22Rv1 (cell line): ENCODE measurements at regions not wholly inside any gene's neighbourhood (a gene's known extent, or its start where the extent isn't known, plus 50 kb on each side); places are given as distances from the start of the nearest gene placed in this dataset.

Source experiments
- H3K27ac ChIP-seq: fragments of 450-650 bp; 2 replicates; pipeline ENCODE4 v1.5.1; 2017
- ZFX ChIP-seq: fragments of 450-650 bp; IDR thresholded peaks from 2 replicates; pipeline ENCODE4 v1.6.1; 2017; ENCODE audit warnings: antibody characterized with exemption, borderline replicate concordance
- TF ChIP-seq, protein P1 (sequence below): fragments of 450-650 bp; IDR thresholded peaks from 2 replicates; pipeline ENCODE4 v1.5.1; 2017; ENCODE audit warnings: mild to moderate bottlenecking

DNA sequence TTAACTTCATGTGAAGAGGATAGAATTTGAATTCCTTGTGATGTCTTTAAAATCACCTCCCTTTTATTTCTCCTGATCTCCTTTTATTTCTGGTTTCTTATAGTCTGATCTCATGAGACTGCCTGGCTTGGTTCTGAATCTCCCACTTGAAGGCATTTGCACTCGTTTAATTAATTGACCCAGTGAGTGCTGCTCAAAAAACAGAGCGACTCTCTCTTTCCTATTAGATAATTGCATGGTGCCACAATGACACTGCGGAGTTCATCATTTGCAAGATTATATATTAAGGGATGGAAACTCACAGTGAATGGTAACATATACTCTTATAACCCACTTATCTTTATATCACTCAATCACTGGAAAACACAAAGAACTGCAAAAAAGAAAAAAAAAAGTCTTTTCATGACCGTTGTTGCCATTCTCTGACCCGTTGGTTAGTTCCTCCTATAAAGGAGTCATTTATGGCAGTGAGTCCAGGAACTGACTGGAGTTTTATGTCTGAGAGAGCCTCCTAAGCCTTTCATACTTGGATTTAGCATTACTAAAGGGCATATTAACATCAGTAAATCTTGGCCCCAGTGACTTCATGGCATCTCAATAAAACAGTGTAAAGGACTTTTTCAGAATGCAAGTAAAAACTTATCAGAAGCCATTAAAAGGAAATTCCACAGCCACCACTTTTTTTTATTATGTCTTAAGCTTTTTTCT, 103.3 kb upstream of the EPHA4 start:
- no peak overlapping the region for H3K27ac ChIP-seq
- TF ChIP-seq, protein P1, sequence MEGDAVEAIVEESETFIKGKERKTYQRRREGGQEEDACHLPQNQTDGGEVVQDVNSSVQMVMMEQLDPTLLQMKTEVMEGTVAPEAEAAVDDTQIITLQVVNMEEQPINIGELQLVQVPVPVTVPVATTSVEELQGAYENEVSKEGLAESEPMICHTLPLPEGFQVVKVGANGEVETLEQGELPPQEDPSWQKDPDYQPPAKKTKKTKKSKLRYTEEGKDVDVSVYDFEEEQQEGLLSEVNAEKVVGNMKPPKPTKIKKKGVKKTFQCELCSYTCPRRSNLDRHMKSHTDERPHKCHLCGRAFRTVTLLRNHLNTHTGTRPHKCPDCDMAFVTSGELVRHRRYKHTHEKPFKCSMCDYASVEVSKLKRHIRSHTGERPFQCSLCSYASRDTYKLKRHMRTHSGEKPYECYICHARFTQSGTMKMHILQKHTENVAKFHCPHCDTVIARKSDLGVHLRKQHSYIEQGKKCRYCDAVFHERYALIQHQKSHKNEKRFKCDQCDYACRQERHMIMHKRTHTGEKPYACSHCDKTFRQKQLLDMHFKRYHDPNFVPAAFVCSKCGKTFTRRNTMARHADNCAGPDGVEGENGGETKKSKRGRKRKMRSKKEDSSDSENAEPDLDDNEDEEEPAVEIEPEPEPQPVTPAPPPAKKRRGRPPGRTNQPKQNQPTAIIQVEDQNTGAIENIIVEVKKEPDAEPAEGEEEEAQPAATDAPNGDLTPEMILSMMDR: no peak
- no peak for TF ChIP-seq ZFX

DNA sequence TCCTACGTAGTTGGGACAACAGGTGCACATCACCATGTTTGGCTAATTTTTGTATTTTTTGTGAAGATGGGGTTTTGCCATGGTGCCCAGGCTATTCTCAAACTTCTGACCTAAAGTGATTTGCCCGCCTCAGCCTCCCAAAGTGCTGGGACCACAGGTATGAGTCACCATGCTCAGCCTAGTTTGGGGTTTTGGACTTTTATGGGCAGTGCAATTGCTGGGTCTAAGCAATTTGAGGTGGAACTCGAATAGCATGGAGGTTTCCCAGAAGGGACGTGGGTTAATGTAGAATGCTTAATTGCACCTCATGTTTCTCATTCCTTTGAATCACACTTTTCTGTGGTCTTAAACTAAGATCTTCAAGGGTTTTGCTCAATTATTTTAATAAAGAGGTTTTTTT, 102.3 kb upstream of the EPHA4 start:
- TF ChIP-seq, protein P1: no peak
- TF ChIP-seq ZFX: no peak

DNA sequence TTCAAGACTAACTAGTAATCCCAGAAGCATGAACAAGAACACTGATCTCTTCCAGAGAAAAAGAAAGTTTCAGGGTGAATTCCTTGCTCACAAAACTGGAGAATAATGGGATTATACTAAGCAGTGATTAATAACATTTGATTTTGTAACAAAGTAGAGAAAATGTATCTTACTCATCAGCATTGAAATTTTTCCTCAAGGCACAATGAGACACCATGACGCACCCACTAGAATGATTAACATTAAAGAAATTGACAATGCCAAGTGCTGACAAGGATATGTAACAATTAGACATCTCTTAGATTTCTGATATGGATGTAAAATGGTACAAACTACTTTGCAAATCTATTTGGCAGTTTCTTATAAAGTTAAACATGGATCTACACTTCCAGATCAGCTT, 101.1 kb upstream of the EPHA4 start:
- H3K27ac ChIP-seq: no peak overlapping the region
- TF ChIP-seq ZFX: no peak
- TF ChIP-seq, protein P1: no peak

More for the DNA sequence above, 102.3 kb upstream of the EPHA4 start:
- no peak overlapping the region for H3K27ac ChIP-seq

DNA sequence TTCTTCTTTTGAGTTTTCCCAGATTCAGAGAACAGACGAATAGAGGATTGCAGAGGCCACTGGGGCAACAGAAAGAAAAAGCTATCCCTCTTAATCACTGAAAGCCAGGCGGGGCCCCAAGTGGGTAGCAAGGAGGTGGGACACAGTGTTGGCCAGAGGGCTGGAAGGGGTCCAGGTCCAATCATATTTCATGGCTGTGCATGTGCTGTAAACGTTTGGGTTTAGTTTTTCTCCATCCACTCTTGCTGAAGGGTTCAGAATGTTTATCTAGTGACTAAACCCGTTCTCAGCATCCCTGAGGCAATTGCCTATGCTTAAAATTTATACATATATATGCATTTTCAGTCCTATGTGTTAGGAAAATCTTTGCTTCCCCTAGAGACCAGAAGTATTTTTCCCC, 99.4 kb upstream of the EPHA4 start:
- TF ChIP-seq ZFX: no peak
- TF ChIP-seq, protein P1: no peak
- H3K27ac ChIP-seq: no peak overlapping the region

DNA sequence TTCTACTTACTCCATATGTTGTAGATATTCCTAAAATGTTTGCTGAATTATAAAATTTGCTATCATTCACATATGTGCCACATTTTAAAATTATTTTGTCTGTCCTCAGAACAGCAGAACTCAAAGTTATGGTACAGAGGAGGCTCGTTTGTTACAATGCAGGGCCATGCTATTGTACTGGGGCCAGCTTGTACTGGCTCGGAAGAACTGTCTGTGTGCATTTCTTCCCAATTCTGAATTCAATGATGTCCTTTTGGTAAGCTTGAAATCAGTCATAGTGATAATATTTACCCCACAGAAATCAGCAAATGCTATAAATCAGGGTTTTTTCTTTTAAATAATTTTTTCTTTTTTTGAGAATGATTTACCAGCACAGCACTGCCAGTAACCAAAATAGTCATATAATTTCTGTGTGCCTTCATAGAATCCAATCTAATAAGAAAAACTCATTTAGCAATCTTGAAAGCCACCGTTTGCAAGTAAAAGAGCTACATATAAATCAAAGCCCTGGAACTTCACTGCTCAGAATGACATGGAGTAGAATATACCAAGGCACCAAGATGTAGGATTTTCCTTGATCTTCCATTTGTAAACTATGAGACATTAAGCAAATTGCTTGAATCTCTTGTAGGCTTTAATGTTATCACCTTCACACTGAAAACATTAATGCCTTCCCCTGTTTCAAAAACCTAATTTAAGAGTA, 90.7 kb upstream of the EPHA4 start:
- no peak for TF ChIP-seq ZFX
- TF ChIP-seq, protein P1: no peak
- H3K27ac ChIP-seq: no peak overlapping the region

DNA sequence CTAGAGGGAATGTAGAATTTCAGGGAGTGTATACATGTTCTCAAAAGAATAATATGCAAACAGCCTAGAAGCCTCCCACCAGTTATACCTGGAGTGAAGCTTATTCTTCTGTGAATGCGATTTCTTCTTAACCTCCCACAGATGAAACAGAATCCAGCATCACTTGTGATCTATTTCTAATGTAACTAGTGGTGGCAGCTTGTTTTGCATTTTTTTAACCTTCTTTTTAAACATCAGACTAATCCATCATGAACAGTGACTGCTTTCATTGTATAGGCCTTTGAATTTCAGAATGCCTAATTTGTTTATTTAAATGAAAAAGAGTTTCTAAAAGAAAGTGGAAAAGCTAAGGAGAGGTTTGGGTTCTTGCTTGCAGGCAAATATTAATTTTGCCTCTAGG, 85.7 kb upstream of the EPHA4 start:
- no peak overlapping the region for H3K27ac ChIP-seq
- TF ChIP-seq, protein P1: no peak
- no peak for TF ChIP-seq ZFX

DNA sequence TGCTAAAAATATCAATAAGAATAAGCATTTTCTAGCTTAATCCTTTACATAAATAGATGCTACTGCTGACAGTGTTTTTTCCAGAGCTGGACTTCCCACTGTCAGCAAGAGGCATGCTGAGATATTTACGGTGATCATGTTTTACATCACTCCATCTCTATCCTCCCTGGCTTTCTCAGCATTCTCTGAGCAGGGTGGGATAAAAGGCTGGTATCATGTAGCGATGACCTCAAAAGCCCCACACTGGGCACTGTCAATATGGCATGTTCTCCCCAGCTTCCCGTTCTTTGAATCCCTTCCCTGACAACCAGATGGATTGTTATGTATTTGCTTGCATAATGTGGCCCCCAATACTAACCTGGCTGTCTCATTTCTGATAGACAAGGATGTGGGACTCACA, 83.2 kb upstream of the EPHA4 start:
- H3K27ac ChIP-seq: no peak overlapping the region

More for the DNA sequence above, 83.2 kb upstream of the EPHA4 start:
- TF ChIP-seq ZFX: no peak
- TF ChIP-seq, protein P1: no peak
